GM23338 (cell line): ENCODE measurements at regions not wholly inside any gene's neighbourhood (a gene's known extent, or its start where the extent isn't known, plus 50 kb on each side); places are given as distances from the start of the nearest gene placed in this dataset.

Source experiments
- ATAC-seq: fragments of 200-7000 bp; cut with Tn5 transposase; 3 replicates; pipeline ENCODE4 v1.9.1; 2020
- DNase-seq: peaks from one replicate; pipeline ENCODE4 v3.0.0-alpha.2; 2015; ENCODE audit warnings: low spot score
- H2AFZ ChIP-seq: fragments of 200-600 bp; sonication (generic); 2 replicates; pipeline ENCODE4 v1.8.0; 2016; ENCODE audit warnings: antibody characterized with exemption, mild to moderate bottlenecking, moderate library complexity
- H3F3A ChIP-seq: fragments of 200-600 bp; sonication (generic); replicated peaks from 2 replicates; pipeline ENCODE4 v1.8.0; 2017; ENCODE audit warnings: antibody characterized with exemption, mixed run types, low read depth
- H3K27ac ChIP-seq: fragments of 200-600 bp; sonication (generic); 2 replicates; pipeline ENCODE4 v1.6.1; 2016; ENCODE audit warnings: low read depth
- H3K27me3 ChIP-seq: fragments of 200-600 bp; sonication (generic); 2 replicates; pipeline ENCODE4 v1.8.0; 2016; ENCODE audit warnings: mild to moderate bottlenecking, mixed run types, moderate library complexity; ENCODE audit not compliant: insufficient read depth
- H3K36me3 ChIP-seq: fragments of 200-600 bp; sonication (generic); 2 replicates; pipeline ENCODE4 v1.8.0; 2016; ENCODE audit warnings: mild to moderate bottlenecking; ENCODE audit not compliant: insufficient read depth
- H3K4me1 ChIP-seq: fragments of 200-600 bp; sonication (generic); 2 replicates; pipeline ENCODE4 v1.8.0; 2016; ENCODE audit warnings: mild to moderate bottlenecking, moderate library complexity; ENCODE audit not compliant: insufficient read depth
- H3K4me2 ChIP-seq: fragments of 200-600 bp; sonication (generic); 2 replicates; pipeline ENCODE4 v1.7.1; 2017; ENCODE audit warnings: mixed run types
- H3K4me3 ChIP-seq: fragments of 200-600 bp; sonication (generic); 2 replicates; pipeline ENCODE4 v1.6.1; 2016; ENCODE audit warnings: mixed run types
- H3K79me2 ChIP-seq: fragments of 200-600 bp; sonication (generic); replicated peaks from 2 replicates; pipeline ENCODE4 v1.8.0; 2017; ENCODE audit warnings: mild to moderate bottlenecking; ENCODE audit not compliant: insufficient read depth
- H3K9me2 ChIP-seq: fragments of 200-600 bp; sonication (generic); 2 replicates; pipeline ENCODE4 v1.8.0; 2017; ENCODE audit not compliant: insufficient read depth
- H4K20me1 ChIP-seq: fragments of 200-600 bp; sonication (generic); replicated peaks from 2 replicates; pipeline ENCODE4 v1.8.0; 2017; ENCODE audit warnings: mild to moderate bottlenecking; ENCODE audit not compliant: insufficient read depth
- H3K27ac Mint-ChIP-seq: 2 replicates; pipeline ENCODE4 v1.8.0; 2020; ENCODE audit warnings: inconsistent platforms, mild to moderate bottlenecking, moderate library complexity, mixed read lengths
- H3K27me3 Mint-ChIP-seq: 3 replicates; pipeline ENCODE4 v1.8.0; 2022; ENCODE audit warnings: low read depth, mild to moderate bottlenecking, moderate library complexity, mixed read lengths, inconsistent platforms; ENCODE audit not compliant: insufficient read depth, poor library complexity
- H3K36me3 Mint-ChIP-seq: 3 replicates; pipeline ENCODE4 v1.8.0; 2021; ENCODE audit warnings: low read depth, mild to moderate bottlenecking, inconsistent platforms, moderate library complexity, mixed read lengths
- H3K4me1 Mint-ChIP-seq: 3 replicates; pipeline ENCODE4 v1.8.0; 2020; ENCODE audit warnings: mild to moderate bottlenecking, inconsistent platforms, mixed read lengths
- H3K4me3 Mint-ChIP-seq: 3 replicates; pipeline ENCODE4 v1.8.0; 2021; ENCODE audit warnings: moderate library complexity, mild to moderate bottlenecking, inconsistent platforms, mixed read lengths
- H3K9me3 Mint-ChIP-seq: 3 replicates; pipeline ENCODE4 v1.8.0; 2020; ENCODE audit warnings: moderate library complexity, mild to moderate bottlenecking, inconsistent platforms, mixed read lengths
- CREB1 ChIP-seq: fragments of 250-450 bp; sonication (Bioruptor Pico); IDR thresholded peaks from 2 replicates; pipeline ENCODE4 v1.5.0; 2020; ENCODE audit warnings: low read depth, mild to moderate bottlenecking, moderate library complexity
- CTCF ChIP-seq, 2 experiments: fragments of 200-600 bp in 1 of 2; sonication (generic) in 1 of 2; conservative IDR thresholded peaks; 2 replicates each; pipeline versions ENCODE4 v1.5.1 to v1.6.1; 2016 to 2017; ENCODE audit warnings: antibody characterized with exemption in 2 of 2, low read depth in 2 of 2, mild to moderate bottlenecking in 2 of 2, moderate library complexity in 1 of 2
- ETS1 ChIP-seq: IDR thresholded peaks from 2 replicates; pipeline ENCODE4 v1.6.1; 2016; ENCODE audit warnings: antibody characterized with exemption
- EZH2phosphoT487 ChIP-seq: fragments of 200-600 bp; sonication (generic); IDR thresholded peaks from one replicate; pipeline ENCODE4 v1.8.1; 2018; ENCODE audit warnings: antibody characterized with exemption; ENCODE audit not compliant: unreplicated experiment
- JUNB ChIP-seq: IDR thresholded peaks from one replicate; pipeline ENCODE4 v1.6.1; 2016; ENCODE audit warnings: antibody characterized with exemption; ENCODE audit not compliant: unreplicated experiment
- NANOG ChIP-seq: IDR thresholded peaks from 2 replicates; pipeline ENCODE4 v1.6.1; 2016; ENCODE audit warnings: antibody characterized with exemption, borderline replicate concordance
- POLR2AphosphoS5 ChIP-seq: IDR thresholded peaks from 2 replicates; pipeline ENCODE4 v1.6.1; 2016; ENCODE audit warnings: antibody characterized with exemption, low read depth
- REST ChIP-seq: IDR thresholded peaks from one replicate; pipeline ENCODE4 v1.6.1; 2018; ENCODE audit warnings: antibody characterized with exemption; ENCODE audit not compliant: unreplicated experiment
- STAT1 ChIP-seq: IDR thresholded peaks from one replicate; pipeline ENCODE4 v1.6.1; 2016; ENCODE audit warnings: antibody characterized with exemption; ENCODE audit not compliant: unreplicated experiment
- ZNF114 ChIP-seq: fragments of 250-450 bp; sonication (Bioruptor Pico); IDR thresholded peaks from 2 replicates; pipeline ENCODE4 v1.5.0; 2020; ENCODE audit warnings: mild to moderate bottlenecking, moderate library complexity
- ZNF331 ChIP-seq: fragments of 250-450 bp; sonication (Bioruptor Pico); IDR thresholded peaks from 2 replicates; pipeline ENCODE4 v1.5.0; 2020; ENCODE audit warnings: low read depth, mild to moderate bottlenecking, moderate library complexity
- ZNF462 ChIP-seq: fragments of 250-450 bp; sonication (Bioruptor Pico); IDR thresholded peaks from 2 replicates; pipeline ENCODE4 v1.5.0; 2020; ENCODE audit warnings: mild to moderate bottlenecking, moderate library complexity

GRCh38 chr6:140824595-140824994, 1308.1 kb upstream of the GJE1 start (continued):
- TF ChIP-seq ZNF114, result no peak
- TF ChIP-seq EZH2phosphoT487, result no peak
- TF ChIP-seq REST, result no peak
- TF ChIP-seq JUNB, result no peak
- no peak for TF ChIP-seq ETS1
- TF ChIP-seq CREB1 (CRISPR knock-in tag), result no peak
- TF ChIP-seq POLR2AphosphoS5, result no peak
- TF ChIP-seq ZNF331 (CRISPR knock-in tag), result no peak
- TF ChIP-seq CTCF (conservative IDR thresholded peaks at IDR 0.05; ENCODE audit: low read depth in 2 of 2), result no peak
- no peak for TF ChIP-seq NANOG

GRCh38 chr6:140821196-140821595, 1311.5 kb upstream of the GJE1 start:
- Histone ChIP-seq H3F3A (no peaks in the 10 kb centered on the region), H3K4me3 (no peak overlapping the region), H3K4me1 (no peaks in the 10 kb centered on the region), H3K9me2 (no peaks in the 10 kb centered on the region), H3K79me2 (no peaks in the 10 kb centered on the region), H3K36me3 (no peaks in the 10 kb centered on the region), H4K20me1 (no peaks in the 10 kb centered on the region), H3K27ac (no peak overlapping the region), H3K27me3 (no peaks in the 10 kb centered on the region), H2AFZ (no peak overlapping the region), H3K4me2 (no peak overlapping the region)
- Mint-ChIP-seq H3K4me1 (no peaks in the 10 kb centered on the region), H3K27me3 (no peaks in the 10 kb centered on the region), H3K27ac (no peak overlapping the region), H3K4me3 (no peak overlapping the region), H3K36me3 (no peaks in the 10 kb centered on the region), H3K9me3 (no peaks in the 10 kb centered on the region; the same call in 2 of the 3 replicates)
- DNase-seq, result no peak
- ATAC-seq, result no peak
- TF ChIP-seq STAT1 (no peak), EZH2phosphoT487 (no peak), NANOG (no peak), ZNF462 (CRISPR knock-in tag) (no peak), CREB1 (CRISPR knock-in tag) (no peak), ZNF331 (CRISPR knock-in tag) (no peak)
